DOHH2 (cell line): ENCODE measurements at regions not wholly inside any gene's neighbourhood (a gene's known extent, or its start where the extent isn't known, plus 50 kb on each side); places are given as distances from the start of the nearest gene placed in this dataset.

Experiments used
- H3F3A ChIP-seq: fragments of 200-600 bp; sonication (generic), shearing (Covaris generic); 2 replicates; pipeline ENCODE4 v1.6.0; 2016; ENCODE audit warnings: antibody characterized with exemption, mild to moderate bottlenecking; ENCODE audit not compliant: control insufficient read depth, insufficient read depth
- H3K27ac ChIP-seq: fragments of 200-600 bp; sonication (generic); 2 replicates; pipeline ENCODE4 v1.5.1; 2014; ENCODE audit warnings: low read depth, mild to moderate bottlenecking, low read length, moderate library complexity
- H3K27me3 ChIP-seq: fragments of 200-600 bp; sonication (generic); 2 replicates; pipeline ENCODE4 v1.6.1; 2014; ENCODE audit warnings: mild to moderate bottlenecking, low read length, mixed read lengths; ENCODE audit not compliant: control insufficient read depth
- H3K36me3 ChIP-seq: fragments of 200-600 bp; sonication (generic); 2 replicates; pipeline ENCODE4 v1.6.1; 2014; ENCODE audit warnings: mild to moderate bottlenecking, low read length, moderate library complexity, mixed read lengths; ENCODE audit not compliant: control insufficient read depth
- H3K4me1 ChIP-seq: fragments of 200-600 bp; sonication (generic); 2 replicates; pipeline ENCODE4 v1.6.1; 2014; ENCODE audit warnings: mild to moderate bottlenecking, low read length, mixed read lengths; ENCODE audit not compliant: control insufficient read depth
- H3K4me2 ChIP-seq: fragments of 200-600 bp; sonication (generic); 2 replicates; pipeline ENCODE4 v1.6.0; 2014; ENCODE audit warnings: mild to moderate bottlenecking, low read length, moderate library complexity
- H3K4me3 ChIP-seq: fragments of 200-600 bp; sonication (generic); 2 replicates; pipeline ENCODE4 v1.5.1; 2014; ENCODE audit warnings: mild to moderate bottlenecking, low read length, mixed read lengths
- H3K79me2 ChIP-seq: fragments of 200-600 bp; sonication (generic); 2 replicates; pipeline ENCODE4 v1.6.1; 2014; ENCODE audit warnings: mild to moderate bottlenecking, low read length, mixed read lengths; ENCODE audit not compliant: control insufficient read depth
- H3K9me2 ChIP-seq: fragments of 200-600 bp; sonication (generic); replicated peaks from 2 replicates; pipeline ENCODE4 v1.6.1; 2014; ENCODE audit warnings: mild to moderate bottlenecking, low read length, mixed read lengths; ENCODE audit not compliant: control insufficient read depth
- H3K9me3 ChIP-seq: fragments of 200-600 bp; sonication (generic); 2 replicates; pipeline ENCODE4 v1.6.1; 2014; ENCODE audit warnings: antibody characterized with exemption, low read length, mixed read lengths; ENCODE audit not compliant: control insufficient read depth, insufficient read depth
- H4K20me1 ChIP-seq: fragments of 200-600 bp; sonication (generic); 2 replicates; pipeline ENCODE4 v1.6.0; 2014; ENCODE audit warnings: low read depth, mild to moderate bottlenecking, antibody characterized with exemption, low read length, moderate library complexity; ENCODE audit not compliant: control insufficient read depth, insufficient read depth
- EZH2phosphoT487 ChIP-seq: fragments of 200-600 bp; sonication (generic); IDR thresholded peaks from 2 replicates; pipeline ENCODE4 v1.6.1; 2017; ENCODE audit warnings: borderline replicate concordance, mild to moderate bottlenecking, antibody characterized with exemption, low read length, moderate library complexity, mixed read lengths
- TF ChIP-seq, protein P1 (sequence below): fragments of 200-600 bp; sonication (generic); IDR thresholded peaks from one replicate; pipeline ENCODE4 v1.5.1; 2014; ENCODE audit warnings: antibody characterized with exemption, mild to moderate bottlenecking, low read depth, low read length; ENCODE audit not compliant: poor library complexity, severe bottlenecking

DNA sequence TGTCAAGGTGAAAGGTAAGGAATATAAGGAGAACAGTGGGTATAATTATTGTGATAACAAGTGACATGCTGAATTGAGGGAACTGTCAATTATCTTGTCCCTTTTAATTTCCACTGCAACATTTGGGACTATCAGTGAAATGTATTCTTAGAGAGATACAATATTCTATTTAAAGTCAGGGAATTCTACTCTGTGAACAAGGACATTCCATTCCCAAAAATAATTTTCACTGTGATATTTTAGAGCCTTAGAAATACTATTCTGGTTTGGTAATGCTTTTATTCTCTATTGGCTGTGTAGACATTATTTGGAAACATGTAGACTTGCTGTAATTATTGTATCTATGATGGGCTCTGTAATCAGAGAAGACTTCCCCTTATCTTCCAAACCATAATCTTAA lies 248.0 kb upstream of the PCSK5 start:
- Histone ChIP-seq H3K36me3 (no peaks in the 10 kb centered on the region), H3K27me3 (no peaks in the 10 kb centered on the region), H3K79me2 (no peaks in the 10 kb centered on the region), H3K4me3 (no peak overlapping the region), H3K9me2 (no peaks in the 10 kb centered on the region), H3K4me2 (no peak overlapping the region), H3F3A (no peaks in the 10 kb centered on the region), H3K9me3 (no peaks in the 10 kb centered on the region), H3K4me1 (no peaks in the 10 kb centered on the region), H4K20me1 (no peaks in the 10 kb centered on the region), H3K27ac (no peak overlapping the region)
- no peak for TF ChIP-seq EZH2phosphoT487
- TF ChIP-seq, protein P1, sequence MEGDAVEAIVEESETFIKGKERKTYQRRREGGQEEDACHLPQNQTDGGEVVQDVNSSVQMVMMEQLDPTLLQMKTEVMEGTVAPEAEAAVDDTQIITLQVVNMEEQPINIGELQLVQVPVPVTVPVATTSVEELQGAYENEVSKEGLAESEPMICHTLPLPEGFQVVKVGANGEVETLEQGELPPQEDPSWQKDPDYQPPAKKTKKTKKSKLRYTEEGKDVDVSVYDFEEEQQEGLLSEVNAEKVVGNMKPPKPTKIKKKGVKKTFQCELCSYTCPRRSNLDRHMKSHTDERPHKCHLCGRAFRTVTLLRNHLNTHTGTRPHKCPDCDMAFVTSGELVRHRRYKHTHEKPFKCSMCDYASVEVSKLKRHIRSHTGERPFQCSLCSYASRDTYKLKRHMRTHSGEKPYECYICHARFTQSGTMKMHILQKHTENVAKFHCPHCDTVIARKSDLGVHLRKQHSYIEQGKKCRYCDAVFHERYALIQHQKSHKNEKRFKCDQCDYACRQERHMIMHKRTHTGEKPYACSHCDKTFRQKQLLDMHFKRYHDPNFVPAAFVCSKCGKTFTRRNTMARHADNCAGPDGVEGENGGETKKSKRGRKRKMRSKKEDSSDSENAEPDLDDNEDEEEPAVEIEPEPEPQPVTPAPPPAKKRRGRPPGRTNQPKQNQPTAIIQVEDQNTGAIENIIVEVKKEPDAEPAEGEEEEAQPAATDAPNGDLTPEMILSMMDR, result no peak

DNA sequence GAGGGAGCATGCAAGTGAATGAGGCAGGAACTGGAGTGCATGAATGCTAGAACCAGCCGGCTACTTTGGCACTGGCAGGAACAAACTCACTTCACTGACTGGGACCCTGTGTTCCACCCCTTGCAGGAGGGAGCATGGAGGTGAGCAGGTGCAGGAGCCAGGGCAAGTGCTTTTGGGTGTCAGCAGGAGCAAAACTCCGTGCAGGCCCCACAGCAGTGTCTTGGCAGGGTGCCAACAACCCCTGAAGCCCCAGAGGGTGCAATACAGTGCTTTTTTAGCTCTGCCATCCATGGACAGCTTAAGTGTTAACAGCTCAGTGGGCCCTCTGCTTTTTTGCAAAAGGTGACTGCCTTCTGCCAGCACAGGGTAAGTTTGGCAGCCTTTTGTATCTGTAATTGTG lies 245.8 kb upstream of the PCSK5 start:
- H3K4me2 ChIP-seq, result no peak overlapping the region
- H3K4me1 ChIP-seq, result no peaks in the 10 kb centered on the region

DNA sequence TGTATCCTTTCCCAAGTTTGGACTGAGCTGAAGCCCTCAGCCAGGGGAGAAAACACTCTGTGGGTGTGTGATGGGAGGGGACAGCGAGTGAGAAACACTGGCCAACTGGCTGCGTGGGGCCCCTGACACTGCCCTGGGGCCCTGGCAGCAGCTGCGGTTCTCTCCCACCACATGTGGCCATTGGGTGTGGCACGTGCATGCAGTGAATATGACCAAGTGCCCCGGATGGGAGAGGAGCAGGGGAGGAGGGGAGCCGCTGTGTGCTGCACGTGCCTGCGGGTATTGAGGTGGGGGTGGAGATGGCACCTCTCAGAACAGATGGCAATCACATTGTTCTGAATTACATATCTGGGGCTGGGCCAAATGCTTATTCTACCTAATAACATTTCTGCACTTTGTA lies 242.4 kb upstream of the PCSK5 start:
- Histone ChIP-seq H3K79me2 (no peaks in the 10 kb centered on the region), H4K20me1 (no peaks in the 10 kb centered on the region), H3K4me2 (no peak overlapping the region), H3K4me1 (no peaks in the 10 kb centered on the region), H3K36me3 (no peaks in the 10 kb centered on the region), H3K27me3 (no peaks in the 10 kb centered on the region), H3K27ac (no peak overlapping the region), H3F3A (no peaks in the 10 kb centered on the region), H3K9me3 (no peaks in the 10 kb centered on the region), H3K4me3 (no peak overlapping the region), H3K9me2 (no peaks in the 10 kb centered on the region)
- TF ChIP-seq EZH2phosphoT487, result no peak

More for the DNA sequence above, 245.8 kb upstream of the PCSK5 start:
- TF ChIP-seq, protein P1, result no peak
- TF ChIP-seq EZH2phosphoT487, result no peak
- Histone ChIP-seq H3K79me2 (no peaks in the 10 kb centered on the region), H3K27me3 (no peaks in the 10 kb centered on the region), H3F3A (no peaks in the 10 kb centered on the region), H3K36me3 (no peaks in the 10 kb centered on the region), H3K4me3 (no peak overlapping the region), H3K9me3 (no peaks in the 10 kb centered on the region), H3K9me2 (no peaks in the 10 kb centered on the region), H4K20me1 (no peaks in the 10 kb centered on the region), H3K27ac (no peak overlapping the region)

- Histone ChIP-seq H3F3A (no peaks in the 10 kb centered on the region), H3K4me1 (no peaks in the 10 kb centered on the region)
Measured at GRCh38 chr9:75649060-75649459, 241.4 kb upstream of the PCSK5 start.

More at GRCh38 chr9:75649060-75649459, 241.4 kb upstream of the PCSK5 start:
- Histone ChIP-seq H3K4me2 (no peak overlapping the region), H3K36me3 (no peaks in the 10 kb centered on the region), H4K20me1 (no peaks in the 10 kb centered on the region), H3K9me2 (no peaks in the 10 kb centered on the region), H3K27me3 (no peaks in the 10 kb centered on the region), H3K4me3 (no peak overlapping the region), H3K27ac (no peak overlapping the region), H3K79me2 (no peaks in the 10 kb centered on the region), H3K9me3 (no peaks in the 10 kb centered on the region)
- TF ChIP-seq EZH2phosphoT487, result no peak
- TF ChIP-seq, protein P1, result no peak
